ENCODE measurements at regions not wholly inside any gene's neighbourhood (a gene's known extent, or its start where the extent isn't known, plus 50 kb on each side); places are given as distances from the start of the nearest gene placed in this dataset.
"Not testable (repeated sequence)": the region's sequence is repeated elsewhere in the genome, so short reads cannot be mapped to it uniquely, and the experiment has no call there.

DNA sequence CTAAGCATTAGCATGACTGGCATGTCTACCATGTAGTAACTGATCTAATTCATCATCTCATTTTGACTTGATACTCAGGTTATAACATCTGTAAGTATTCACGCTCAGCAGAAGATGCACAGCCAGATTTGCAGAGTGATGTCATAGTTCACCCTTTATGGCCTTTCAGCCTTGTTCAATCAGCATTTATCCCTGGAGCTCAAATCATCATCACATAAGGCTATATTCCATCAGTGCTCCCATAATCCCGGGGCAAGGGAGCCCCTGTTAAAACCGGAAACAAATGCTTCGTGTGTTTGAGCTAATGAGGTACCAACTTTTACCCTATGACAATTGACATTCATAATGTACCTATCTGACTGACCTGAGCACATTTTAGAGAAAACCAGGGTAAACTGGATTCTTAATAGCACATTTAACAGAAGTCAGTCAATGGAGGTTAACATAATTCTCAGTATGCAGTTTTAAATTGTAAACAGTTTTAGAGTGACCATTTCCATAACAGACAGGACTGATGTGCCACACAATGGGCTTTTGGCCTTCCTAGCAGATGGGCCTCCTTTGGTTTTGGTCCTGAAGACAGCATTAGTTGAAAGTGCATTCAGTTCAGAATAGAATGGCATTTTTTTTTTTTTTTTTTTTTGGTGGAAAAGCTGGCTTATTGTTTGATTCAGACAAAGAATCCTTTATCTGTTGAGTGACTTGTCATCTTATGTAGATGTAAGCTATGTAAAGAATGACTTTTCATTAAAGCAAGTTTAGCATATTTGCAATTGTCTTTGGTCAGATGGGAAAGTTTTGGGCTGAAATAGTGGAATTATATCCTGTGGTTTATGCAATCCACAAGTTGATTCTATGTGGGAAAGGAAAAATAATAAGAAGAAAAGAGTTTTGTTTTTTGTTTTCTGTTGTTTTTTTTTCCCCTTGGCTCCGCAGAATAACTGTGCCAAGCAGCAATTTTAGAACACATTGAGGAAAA is 866.0 kb upstream of the ACVR2A start:
- H3K4me3 ChIP-seq (ENCODE audit: low read depth, low read length), result no peak overlapping the region
- H3K36me3 ChIP-seq (ENCODE audit: insufficient read depth, low read length), result no peaks in the 10 kb centered on the region
- H2AFZ ChIP-seq (ENCODE audit: low read length, unreplicated experiment), result no peak overlapping the region
- H3K4me1 ChIP-seq (ENCODE audit: control insufficient read depth, insufficient read depth, low read length, unreplicated experiment), result peaks cover 21% of the 10 kb centered on the region
- no peak overlapping the region for H3K27ac ChIP-seq (ENCODE audit: low read depth, low read length)
- H3K27me3 ChIP-seq (ENCODE audit: insufficient read depth, low read length), result no peaks in the 10 kb centered on the region
- no peaks in the 10 kb centered on the region for H3K79me2 ChIP-seq (ENCODE audit: control insufficient read depth, insufficient read depth, low read length, unreplicated experiment)

DNA sequence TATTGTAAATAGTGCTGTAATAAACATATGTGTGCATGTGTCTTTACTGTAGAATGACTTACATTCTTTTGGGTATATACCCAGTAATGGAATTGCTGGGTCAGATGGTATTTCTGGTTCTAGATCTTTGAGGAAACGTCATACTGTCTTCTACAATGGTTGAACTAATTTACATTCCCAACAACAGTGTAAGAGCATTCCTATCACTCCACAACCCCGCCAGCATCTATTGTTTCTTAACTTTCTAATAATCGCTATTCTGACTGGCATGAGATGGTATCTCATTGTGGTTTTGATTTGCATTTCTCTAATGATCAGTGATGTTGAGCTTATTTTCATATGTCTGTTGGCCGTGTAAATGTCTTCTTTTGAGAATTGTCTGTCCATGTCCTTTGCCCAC is 873.8 kb upstream of the ACVR2A start:
- not testable (repeated sequence) for H3K27me3 ChIP-seq (ENCODE audit: insufficient read depth, low read length); H3K79me2 ChIP-seq (ENCODE audit: control insufficient read depth, insufficient read depth, low read length, unreplicated experiment); H3K4me1 ChIP-seq (ENCODE audit: control insufficient read depth, insufficient read depth, low read length, unreplicated experiment); H3K4me3 ChIP-seq (ENCODE audit: low read depth, low read length); H2AFZ ChIP-seq (ENCODE audit: low read length, unreplicated experiment); H3K36me3 ChIP-seq (ENCODE audit: insufficient read depth, low read length); H3K27ac ChIP-seq (ENCODE audit: low read depth, low read length)

DNA sequence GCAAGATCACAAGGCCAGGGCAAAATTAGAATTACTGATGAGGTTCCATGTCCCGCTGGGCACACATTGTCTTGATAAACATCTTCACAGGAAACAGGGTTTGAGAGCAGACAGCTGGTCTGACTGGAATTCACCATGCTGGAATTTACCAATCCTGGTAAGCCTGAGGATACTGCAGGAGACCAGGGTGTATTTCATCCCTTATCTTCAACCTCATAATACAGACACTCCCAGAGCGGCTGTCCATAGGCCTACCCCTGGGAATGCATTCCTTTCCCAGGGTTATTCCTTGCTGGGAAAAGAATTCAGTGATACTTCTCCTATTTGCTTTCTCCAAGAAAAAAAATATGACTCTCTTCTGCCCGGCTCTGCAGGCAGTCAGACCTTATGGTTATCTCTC is 875.1 kb upstream of the ACVR2A start:
- H3K27me3 ChIP-seq (ENCODE audit: insufficient read depth, low read length); H2AFZ ChIP-seq (ENCODE audit: low read length, unreplicated experiment); H3K36me3 ChIP-seq (ENCODE audit: insufficient read depth, low read length); H3K4me1 ChIP-seq (ENCODE audit: control insufficient read depth, insufficient read depth, low read length, unreplicated experiment); H3K79me2 ChIP-seq (ENCODE audit: control insufficient read depth, insufficient read depth, low read length, unreplicated experiment); H3K4me3 ChIP-seq (ENCODE audit: low read depth, low read length); H3K27ac ChIP-seq (ENCODE audit: low read depth, low read length): not testable (repeated sequence)

DNA sequence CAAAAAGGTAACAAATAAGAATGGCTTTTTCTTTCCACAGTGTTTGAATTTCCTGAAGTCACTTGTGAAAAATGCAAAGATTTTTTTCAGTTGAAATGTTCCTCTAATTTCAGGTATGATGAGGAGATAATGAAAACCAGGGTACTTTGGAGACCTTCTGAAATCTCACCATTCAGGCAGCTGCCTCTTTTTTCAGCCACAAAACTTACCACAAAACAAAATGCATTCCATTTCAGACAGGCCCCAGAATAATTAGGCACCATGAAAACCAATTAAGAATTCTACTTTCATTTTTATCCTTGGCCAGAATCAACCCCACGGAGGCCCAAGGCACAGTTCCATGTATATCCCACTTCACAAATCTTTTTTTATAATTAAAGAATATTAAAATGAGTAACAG is 880.3 kb upstream of the ACVR2A start:
- H2AFZ ChIP-seq (ENCODE audit: low read length, unreplicated experiment), result peak overlapping the region; percentile 80
- H3K27ac ChIP-seq (ENCODE audit: low read depth, low read length), result no peak overlapping the region
- no peaks in the 10 kb centered on the region for H3K27me3 ChIP-seq (ENCODE audit: insufficient read depth, low read length)

DNA sequence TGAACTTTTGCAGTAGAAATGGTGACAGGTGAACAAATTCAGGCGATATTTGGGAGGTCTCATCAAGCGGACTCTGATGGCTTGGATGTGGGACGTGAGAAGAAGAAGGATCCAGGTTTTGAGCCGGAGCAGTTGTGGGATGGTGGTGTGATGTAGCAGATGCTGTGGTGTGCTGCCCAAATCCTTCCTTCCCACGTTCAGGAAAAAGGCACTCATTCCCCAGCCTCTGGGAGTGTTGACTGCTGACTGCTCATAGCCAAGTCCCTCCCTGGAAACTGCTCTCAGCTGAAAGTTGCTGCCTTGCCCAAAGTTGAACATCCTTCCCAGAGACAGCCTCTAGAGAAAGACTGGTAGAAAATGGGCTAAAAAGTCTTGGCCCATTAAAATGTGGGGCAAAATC is 890.3 kb upstream of the ACVR2A start:
- no peak overlapping the region for H2AFZ ChIP-seq (ENCODE audit: low read length, unreplicated experiment)
- no peak overlapping the region for H3K4me3 ChIP-seq (ENCODE audit: low read depth, low read length)
- H3K36me3 ChIP-seq (ENCODE audit: insufficient read depth, low read length), result no peaks in the 10 kb centered on the region
- no peaks in the 10 kb centered on the region for H3K27me3 ChIP-seq (ENCODE audit: insufficient read depth, low read length)
- no peak overlapping the region for H3K27ac ChIP-seq (ENCODE audit: low read depth, low read length)
- H3K4me1 ChIP-seq (ENCODE audit: control insufficient read depth, insufficient read depth, low read length, unreplicated experiment), result peaks cover 4% of the 10 kb centered on the region
- no peaks in the 10 kb centered on the region for H3K79me2 ChIP-seq (ENCODE audit: control insufficient read depth, insufficient read depth, low read length, unreplicated experiment)

More for the DNA sequence above, 880.3 kb upstream of the ACVR2A start:
- H3K4me3 ChIP-seq (ENCODE audit: low read depth, low read length), result no peak overlapping the region
- no peaks in the 10 kb centered on the region for H3K79me2 ChIP-seq (ENCODE audit: control insufficient read depth, insufficient read depth, low read length, unreplicated experiment)
- H3K4me1 ChIP-seq (ENCODE audit: control insufficient read depth, insufficient read depth, low read length, unreplicated experiment), result no peaks in the 10 kb centered on the region
- H3K36me3 ChIP-seq (ENCODE audit: insufficient read depth, low read length), result no peaks in the 10 kb centered on the region

DNA sequence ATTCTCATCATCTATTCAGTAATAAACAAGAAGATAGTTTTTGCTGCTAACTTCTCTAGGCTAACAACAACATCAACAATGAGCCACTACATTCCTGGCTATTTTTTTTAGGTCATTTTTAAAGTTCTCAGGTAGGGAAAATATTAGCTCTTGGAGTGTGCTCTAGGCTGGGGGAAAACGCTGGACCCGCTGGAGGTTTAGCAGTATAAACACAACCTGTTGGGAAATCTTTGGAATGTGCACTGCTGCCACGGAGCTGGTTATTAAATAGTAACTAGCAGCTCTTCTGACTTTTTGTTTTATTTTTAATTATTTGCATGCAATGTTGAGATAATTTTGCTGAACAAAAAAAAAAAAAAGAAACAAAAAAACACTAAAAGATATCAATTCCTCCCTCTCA is 892.1 kb upstream of the ACVR2A start:
- Histone ChIP-seq H2AFZ (ENCODE audit: low read length, unreplicated experiment) (no peak overlapping the region), H3K27me3 (ENCODE audit: insufficient read depth, low read length) (no peaks in the 10 kb centered on the region), H3K27ac (ENCODE audit: low read depth, low read length) (no peak overlapping the region), H3K36me3 (ENCODE audit: insufficient read depth, low read length) (no peaks in the 10 kb centered on the region), H3K79me2 (ENCODE audit: control insufficient read depth, insufficient read depth, low read length, unreplicated experiment) (no peaks in the 10 kb centered on the region), H3K4me3 (ENCODE audit: low read depth, low read length) (no peak overlapping the region), H3K4me1 (ENCODE audit: control insufficient read depth, insufficient read depth, low read length, unreplicated experiment) (peaks cover 3% of the 10 kb centered on the region)

DNA sequence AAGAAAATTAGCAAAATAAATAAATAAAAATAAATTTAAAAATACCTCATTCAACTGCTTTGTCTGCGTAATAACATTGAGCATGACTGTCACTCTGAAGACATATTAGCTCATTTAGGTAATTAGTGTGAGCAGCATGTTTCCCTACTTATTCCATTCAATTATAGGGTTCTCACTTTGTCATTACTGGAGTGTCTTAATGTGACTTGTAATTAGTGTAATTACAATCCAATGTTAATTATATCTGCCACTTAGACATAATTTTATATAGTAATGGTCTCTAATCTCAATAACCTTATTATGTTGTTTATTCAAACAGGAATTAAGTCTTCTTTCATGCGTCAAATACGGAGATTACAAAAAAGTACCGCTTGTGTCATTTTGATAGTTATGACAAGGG is 893.9 kb upstream of the ACVR2A start:
- no peak overlapping the region for H3K4me3 ChIP-seq (ENCODE audit: low read depth, low read length)
- no peak overlapping the region for H3K27ac ChIP-seq (ENCODE audit: low read depth, low read length)
- H3K4me1 ChIP-seq (ENCODE audit: control insufficient read depth, insufficient read depth, low read length, unreplicated experiment), result no peaks in the 10 kb centered on the region
- no peaks in the 10 kb centered on the region for H3K79me2 ChIP-seq (ENCODE audit: control insufficient read depth, insufficient read depth, low read length, unreplicated experiment)
- no peaks in the 10 kb centered on the region for H3K27me3 ChIP-seq (ENCODE audit: insufficient read depth, low read length)
- no peaks in the 10 kb centered on the region for H3K36me3 ChIP-seq (ENCODE audit: insufficient read depth, low read length)
- H2AFZ ChIP-seq (ENCODE audit: low read length, unreplicated experiment), result no peak overlapping the region

DNA sequence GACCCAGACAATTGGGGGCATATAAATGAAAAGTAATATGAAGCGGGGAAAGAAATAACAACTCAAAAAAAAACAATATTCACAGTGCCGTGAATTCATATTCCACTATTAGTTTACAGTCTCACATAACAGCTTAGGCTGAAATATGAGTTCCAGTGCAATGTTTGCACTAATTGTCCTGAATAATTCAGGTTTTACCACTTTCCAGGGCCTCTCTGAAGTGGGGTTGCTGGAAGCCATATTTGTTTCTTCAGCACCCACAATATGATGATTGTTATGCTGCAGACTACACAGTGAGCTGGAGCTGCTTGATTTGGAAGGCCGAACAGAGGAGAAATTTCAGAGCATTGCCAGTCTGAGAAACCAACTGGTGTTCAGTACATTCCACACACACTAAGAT is 894.5 kb upstream of the ACVR2A start:
- no peaks in the 10 kb centered on the region for H3K36me3 ChIP-seq (ENCODE audit: insufficient read depth, low read length)
- H3K27me3 ChIP-seq (ENCODE audit: insufficient read depth, low read length), result no peaks in the 10 kb centered on the region
- no peak overlapping the region for H2AFZ ChIP-seq (ENCODE audit: low read length, unreplicated experiment)
- H3K79me2 ChIP-seq (ENCODE audit: control insufficient read depth, insufficient read depth, low read length, unreplicated experiment), result no peaks in the 10 kb centered on the region
- no peaks in the 10 kb centered on the region for H3K4me1 ChIP-seq (ENCODE audit: control insufficient read depth, insufficient read depth, low read length, unreplicated experiment)
- H3K4me3 ChIP-seq (ENCODE audit: low read depth, low read length), result no peak overlapping the region
- H3K27ac ChIP-seq (ENCODE audit: low read depth, low read length), result no peak overlapping the region

DNA sequence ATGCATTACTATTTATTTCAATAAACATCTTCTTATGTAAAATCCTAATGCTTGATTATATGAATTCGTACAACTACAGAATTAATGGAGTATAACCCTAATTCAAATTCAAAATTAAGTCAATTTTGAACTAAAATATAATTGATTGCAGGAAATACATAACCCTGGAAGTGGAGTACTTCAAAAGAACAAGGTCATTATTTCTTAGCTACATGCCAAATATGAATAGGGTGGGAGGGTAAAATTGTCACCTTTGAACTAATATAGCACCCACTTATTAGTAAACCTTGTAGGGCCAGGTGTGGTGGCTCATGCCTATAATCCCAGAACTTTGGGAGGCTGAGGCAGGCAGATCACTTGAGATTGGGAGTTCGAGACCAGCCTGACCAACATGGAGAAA is 895.4 kb upstream of the ACVR2A start:
- Histone ChIP-seq H3K4me1 (ENCODE audit: control insufficient read depth, insufficient read depth, low read length, unreplicated experiment) (no peaks in the 10 kb centered on the region), H3K27me3 (ENCODE audit: insufficient read depth, low read length) (no peaks in the 10 kb centered on the region), H3K4me3 (ENCODE audit: low read depth, low read length) (no peak overlapping the region), H3K27ac (ENCODE audit: low read depth, low read length) (no peak overlapping the region), H3K36me3 (ENCODE audit: insufficient read depth, low read length) (no peaks in the 10 kb centered on the region), H3K79me2 (ENCODE audit: control insufficient read depth, insufficient read depth, low read length, unreplicated experiment) (no peaks in the 10 kb centered on the region), H2AFZ (ENCODE audit: low read length, unreplicated experiment) (no peak overlapping the region)

DNA sequence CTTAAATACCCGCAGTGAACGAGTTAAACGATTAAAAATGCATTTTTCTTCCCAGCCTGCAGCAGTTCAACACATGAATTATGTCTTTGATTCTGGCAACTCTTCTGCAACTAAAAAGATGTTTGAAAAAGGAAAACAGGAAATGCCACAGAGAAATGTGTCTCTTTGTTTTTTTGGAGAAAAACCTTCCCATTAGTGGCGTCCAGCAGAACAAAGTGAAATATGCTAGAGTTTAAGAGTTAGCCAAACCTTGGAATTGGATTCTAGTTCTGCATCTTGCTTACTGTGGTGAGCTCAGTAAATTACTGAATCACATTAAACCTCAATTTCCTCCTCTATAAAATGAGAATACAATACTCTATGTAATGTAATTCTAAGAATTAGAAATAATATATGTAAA is 900.2 kb upstream of the ACVR2A start:
- Histone ChIP-seq H3K4me1 (ENCODE audit: control insufficient read depth, insufficient read depth, low read length, unreplicated experiment) (peaks cover 8% of the 10 kb centered on the region), H3K27me3 (ENCODE audit: insufficient read depth, low read length) (no peaks in the 10 kb centered on the region), H2AFZ (ENCODE audit: low read length, unreplicated experiment) (no peak overlapping the region), H3K4me3 (ENCODE audit: low read depth, low read length) (no peak overlapping the region), H3K79me2 (ENCODE audit: control insufficient read depth, insufficient read depth, low read length, unreplicated experiment) (no peaks in the 10 kb centered on the region), H3K27ac (ENCODE audit: low read depth, low read length) (no peak overlapping the region), H3K36me3 (ENCODE audit: insufficient read depth, low read length) (no peaks in the 10 kb centered on the region)

DNA sequence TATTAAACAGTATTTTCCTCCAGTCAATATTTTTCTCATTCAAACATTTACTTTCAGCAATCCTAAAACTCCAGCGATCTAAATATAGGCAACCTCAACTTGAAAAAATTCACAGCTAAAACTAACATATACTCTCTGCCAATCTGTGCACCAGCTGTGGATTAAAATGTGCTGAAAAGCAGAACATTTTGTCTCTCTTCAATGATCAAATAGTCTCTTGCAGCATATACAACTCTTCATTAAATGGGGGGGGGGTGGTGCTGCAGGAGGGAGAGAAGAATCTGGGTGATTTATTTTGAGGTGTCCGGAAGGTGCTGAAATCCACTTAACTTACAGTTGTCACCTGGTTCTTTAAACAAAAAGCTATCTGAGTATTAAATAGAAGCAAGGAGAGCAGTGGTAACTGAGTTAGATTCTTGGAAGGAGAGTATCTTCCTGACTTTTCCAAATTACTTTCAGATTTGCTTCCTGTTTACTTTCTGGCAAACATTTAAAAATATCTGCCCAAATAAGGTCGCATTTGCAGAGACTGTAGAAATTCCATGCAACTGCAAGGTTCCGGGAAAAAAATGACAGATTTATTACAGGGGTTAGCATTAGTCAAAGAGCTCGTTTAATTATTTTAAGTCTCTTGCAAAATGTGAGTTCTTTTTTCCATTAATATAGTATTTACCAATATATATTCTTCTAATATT is 904.7 kb upstream of the ACVR2A start:
- Histone ChIP-seq H3K36me3 (ENCODE audit: insufficient read depth, low read length) (no peaks in the 10 kb centered on the region), H2AFZ (ENCODE audit: low read length, unreplicated experiment) (peak overlapping the region; percentile 27), H3K4me1 (ENCODE audit: control insufficient read depth, insufficient read depth, low read length, unreplicated experiment) (peaks cover 9% of the 10 kb centered on the region), H3K27me3 (ENCODE audit: insufficient read depth, low read length) (no peaks in the 10 kb centered on the region), H3K79me2 (ENCODE audit: control insufficient read depth, insufficient read depth, low read length, unreplicated experiment) (no peaks in the 10 kb centered on the region), H3K4me3 (ENCODE audit: low read depth, low read length) (peak overlapping the region; percentile 35; the same call in 1 of the 2 replicates), H3K27ac (ENCODE audit: low read depth, low read length) (no peak overlapping the region)
